Endometrium (tissue), 2 donors: ENCODE measurements at regions not wholly inside any gene's neighbourhood (a gene's known extent, or its start where the extent isn't known, plus 50 kb on each side); places are given as distances from the start of the nearest gene placed in this dataset.
"Not testable (repeated sequence)": the region's sequence is repeated elsewhere in the genome, so short reads cannot be mapped to it uniquely, and the experiment has no call there.

ENCODE experiments used
- FAIRE-seq: peaks from 2 replicates; lab custom pipeline; 2012; peaks lifted over from hg19 to GRCh38; lab: Jason Lieb, UNC
- donor health status: control.
- donor health status: control.

DNA sequence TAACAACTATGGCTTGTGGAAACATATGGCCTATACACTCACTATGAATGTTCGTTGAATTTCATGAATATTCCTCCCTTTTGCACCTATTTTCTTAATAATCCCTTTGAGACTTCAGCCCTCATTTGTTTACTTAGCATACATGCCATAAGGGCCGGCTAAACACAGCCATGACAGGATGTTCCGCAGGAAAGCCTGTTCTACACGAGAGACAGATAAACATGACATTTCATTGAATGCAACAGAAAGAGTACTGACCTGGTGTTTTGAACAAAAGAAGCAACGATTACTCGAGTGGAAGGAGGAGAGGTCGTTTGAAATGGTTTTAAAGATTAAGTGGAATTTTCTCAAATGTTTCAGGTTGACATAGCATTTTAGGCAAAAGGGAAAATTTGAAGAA is 459.5 kb upstream of the CXADR start:
- FAIRE-seq: no peak

DNA sequence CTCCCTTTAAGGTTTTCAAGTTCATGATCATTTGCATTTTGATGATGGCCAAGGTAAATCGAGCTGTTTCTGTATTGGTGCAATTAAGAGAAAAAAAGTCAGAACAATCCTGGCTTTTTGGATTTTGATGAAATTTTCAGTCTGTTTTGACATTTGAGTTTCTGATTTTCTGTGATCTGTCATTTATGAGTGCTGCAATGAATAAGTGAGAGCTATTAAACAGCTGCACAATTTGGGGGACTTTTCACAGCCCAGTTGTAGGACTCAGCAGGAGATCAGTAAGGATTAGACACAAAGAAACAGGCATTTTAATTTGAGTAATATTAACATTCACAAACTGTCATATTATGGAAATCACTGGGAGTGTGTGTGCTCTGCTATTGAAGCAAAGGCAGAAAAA is 452.9 kb upstream of the CXADR start:
- FAIRE-seq: no peak

DNA sequence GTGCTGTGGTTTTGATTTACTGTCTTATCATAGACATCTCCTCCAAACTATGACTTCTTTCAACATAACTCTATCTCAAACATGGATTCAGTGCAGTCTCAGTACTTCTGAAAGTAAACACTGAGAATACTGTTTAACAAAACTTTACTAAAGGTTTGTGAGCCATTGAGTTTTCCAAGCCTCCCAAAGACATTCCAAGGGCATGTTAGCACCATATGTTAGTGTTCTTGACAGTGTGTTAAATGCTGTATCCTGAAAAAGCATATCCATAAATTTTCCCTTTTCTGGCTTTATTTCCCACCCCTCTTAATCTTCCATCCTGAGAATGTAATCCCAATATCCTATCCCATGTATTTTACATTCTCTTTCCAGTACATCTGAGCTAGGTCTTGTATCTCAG is 446.8 kb upstream of the CXADR start:
- no peak for FAIRE-seq

DNA sequence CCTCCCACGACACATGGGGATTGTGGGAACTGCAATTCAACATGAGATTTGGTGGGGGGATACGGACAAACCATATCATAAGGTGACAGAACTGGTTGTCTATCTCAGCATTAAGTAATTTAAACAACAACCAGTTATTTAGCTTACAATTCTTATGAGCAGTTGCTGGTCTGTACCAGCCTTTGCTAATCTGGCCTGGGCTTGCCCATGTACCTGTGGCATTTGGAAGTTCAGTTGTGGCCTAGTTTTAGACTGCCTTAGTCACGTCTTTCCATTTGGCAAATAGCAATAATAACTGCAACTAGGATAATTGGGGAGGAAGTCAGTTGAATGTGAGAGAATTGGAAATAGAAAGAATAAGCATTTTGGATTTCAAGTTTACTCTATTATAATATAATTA is 441.8 kb upstream of the CXADR start:
- no peak for FAIRE-seq

DNA sequence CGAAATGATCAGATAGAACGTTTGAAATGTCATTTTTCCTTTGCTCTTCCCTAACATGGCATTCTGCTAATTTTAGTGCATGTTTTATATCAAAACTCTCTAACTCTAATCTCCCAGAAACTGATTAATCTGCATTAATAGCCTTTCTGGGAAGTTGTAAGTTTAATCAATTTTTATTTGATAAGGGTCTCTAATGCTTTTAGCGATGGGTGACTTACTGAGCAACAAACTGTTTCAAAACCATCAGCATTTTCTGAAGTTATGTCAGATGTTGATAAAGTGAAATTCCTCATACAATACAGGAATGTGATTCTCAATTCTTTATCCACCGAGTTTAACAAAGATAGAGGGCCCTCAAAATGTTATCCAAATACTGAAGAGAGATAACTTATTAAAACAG is 431.6 kb upstream of the CXADR start:
- FAIRE-seq: no peak

DNA sequence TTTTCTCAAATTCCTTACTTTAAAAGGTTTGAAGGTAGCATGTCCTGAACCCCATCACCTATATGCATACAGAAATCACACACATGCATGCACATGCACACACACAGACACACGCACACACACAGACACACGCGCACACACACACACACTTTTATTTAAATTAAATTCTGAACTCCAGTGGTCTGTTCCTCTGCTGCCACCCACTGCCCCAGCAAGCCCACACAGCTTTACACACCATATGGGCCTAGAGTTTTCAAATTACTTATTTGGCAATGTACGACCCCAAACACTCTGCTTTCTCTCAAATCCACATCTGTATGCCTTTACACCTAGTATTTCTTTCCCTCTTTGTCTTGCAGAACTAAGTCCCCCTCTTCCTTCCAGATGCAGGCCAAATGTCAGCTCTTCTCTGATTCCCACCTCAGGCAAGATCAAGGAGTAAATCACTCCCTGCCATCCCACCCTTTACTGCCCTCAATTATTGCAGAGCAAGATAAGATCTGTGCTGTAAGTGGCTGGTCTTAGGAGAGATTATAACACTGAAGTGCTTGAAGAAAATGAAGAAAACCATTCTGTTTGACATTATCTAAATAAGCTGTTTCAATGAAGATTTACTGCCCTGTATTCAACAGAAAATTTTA is 429.9 kb upstream of the CXADR start:
- no peak for FAIRE-seq

DNA sequence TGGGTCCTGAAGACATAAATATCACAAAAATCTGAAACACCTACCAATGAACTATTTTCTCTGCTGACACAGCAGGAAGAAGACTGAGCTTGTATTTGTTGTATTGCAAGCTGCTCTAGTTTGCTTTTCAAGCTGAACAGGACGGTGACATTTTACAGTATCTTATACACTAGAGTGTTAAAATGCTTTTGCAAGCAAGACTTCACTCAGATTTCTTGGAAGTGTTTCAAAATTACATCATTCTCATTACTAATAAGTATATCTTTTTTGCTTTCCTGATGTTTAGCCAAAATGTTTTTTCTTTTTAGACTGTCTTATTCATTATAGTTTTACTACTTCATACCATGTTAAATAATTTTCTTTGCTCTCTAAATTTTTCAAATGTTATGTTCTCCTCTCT is 427.1 kb upstream of the CXADR start:
- FAIRE-seq: peak; percentile 55

DNA sequence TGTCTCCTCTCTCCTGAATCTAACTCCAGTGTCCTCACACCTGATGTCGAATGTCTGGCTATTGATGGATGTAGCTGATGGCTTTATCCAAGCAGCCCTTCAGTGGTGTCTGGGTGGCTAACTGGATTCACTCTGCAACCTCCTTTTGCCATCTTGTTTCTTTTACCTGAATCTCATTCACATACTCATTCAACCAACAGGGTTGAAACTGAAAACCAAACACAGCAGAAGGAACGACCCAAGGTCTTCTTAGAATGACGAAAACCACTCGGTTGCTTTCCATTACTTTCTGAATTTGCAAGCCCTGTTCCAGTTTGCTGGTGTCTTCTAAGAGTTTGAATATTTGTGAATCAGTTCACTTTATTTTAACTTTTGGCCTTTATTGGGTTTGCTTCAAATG is 424.3 kb upstream of the CXADR start:
- no peak for FAIRE-seq

DNA sequence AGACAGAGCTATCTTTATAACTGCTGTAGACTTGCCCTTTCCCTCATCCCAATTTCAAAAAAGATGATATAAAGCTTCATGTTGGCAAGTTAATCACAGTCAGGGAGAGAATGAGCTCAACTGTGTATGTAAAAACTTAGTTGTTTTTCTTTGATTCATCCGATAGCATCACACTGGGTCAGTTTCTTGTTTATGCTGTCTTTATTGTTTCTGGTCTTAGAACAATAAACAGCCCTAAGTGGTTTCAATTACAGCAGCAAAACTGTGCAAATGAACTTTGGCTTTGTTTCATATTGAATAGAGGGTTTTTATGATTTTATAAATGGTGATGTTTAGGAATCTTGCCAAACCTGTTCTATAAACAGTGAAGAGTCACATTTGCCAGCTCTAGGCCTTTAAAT is 423.8 kb upstream of the CXADR start:
- peak; percentile 99 for FAIRE-seq

DNA sequence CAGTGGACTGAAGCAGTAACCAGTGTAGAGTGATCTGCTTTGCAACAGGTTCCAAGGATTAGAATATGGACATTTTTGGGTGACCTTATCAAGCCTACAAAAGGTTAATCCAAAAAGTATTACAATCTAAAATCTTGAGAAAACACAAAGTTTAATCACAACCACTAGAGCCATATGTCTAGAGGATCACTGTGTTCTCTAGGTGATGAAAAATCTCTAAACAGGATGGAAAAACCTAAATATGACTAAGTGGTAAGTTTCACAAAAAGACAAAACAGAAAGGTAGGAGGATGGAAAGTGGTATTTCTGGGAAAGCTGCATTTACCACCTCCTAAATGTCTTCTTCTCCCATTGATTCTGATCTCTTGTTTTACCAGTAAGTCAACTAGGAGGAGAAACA is 411.1 kb upstream of the CXADR start:
- FAIRE-seq: no peak

DNA sequence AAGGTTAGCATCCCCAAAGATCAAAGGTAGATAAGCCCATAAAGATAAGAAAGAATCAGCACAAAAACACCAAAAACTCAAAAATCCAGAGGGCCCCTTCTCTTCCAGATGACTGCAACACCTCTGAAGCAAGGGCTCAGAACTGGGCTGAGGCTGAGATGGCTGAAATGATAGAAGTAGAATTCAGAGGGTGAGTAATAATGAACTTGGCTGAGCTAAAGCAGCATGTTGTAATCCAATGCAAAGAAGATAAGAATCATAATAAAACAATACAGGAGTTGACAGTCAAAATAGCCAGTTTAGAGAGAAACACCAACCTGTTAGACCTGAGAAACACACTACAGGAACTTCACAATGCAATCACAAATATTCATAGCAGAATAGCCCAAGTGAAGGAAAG is 406.9 kb upstream of the CXADR start:
- no peak for FAIRE-seq

DNA sequence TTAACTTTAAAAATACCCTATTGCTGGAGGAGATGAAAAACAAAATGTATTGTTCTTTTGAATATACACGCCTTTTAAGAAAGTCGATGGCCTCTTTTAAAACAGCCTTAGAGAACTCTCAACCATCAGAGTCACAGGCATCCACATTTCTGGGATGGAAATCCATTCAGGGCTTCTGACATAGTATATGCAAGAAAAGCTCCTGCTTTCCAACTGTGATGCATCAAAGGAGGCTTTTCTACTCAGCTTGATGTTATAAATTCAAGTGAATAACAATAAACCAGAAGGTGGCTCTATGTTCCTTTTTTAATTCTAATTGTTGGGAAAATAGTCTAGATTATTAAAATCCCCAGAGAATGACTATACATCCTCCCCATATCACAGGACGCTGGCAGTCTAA is 398.8 kb upstream of the CXADR start:
- no peak for FAIRE-seq

DNA sequence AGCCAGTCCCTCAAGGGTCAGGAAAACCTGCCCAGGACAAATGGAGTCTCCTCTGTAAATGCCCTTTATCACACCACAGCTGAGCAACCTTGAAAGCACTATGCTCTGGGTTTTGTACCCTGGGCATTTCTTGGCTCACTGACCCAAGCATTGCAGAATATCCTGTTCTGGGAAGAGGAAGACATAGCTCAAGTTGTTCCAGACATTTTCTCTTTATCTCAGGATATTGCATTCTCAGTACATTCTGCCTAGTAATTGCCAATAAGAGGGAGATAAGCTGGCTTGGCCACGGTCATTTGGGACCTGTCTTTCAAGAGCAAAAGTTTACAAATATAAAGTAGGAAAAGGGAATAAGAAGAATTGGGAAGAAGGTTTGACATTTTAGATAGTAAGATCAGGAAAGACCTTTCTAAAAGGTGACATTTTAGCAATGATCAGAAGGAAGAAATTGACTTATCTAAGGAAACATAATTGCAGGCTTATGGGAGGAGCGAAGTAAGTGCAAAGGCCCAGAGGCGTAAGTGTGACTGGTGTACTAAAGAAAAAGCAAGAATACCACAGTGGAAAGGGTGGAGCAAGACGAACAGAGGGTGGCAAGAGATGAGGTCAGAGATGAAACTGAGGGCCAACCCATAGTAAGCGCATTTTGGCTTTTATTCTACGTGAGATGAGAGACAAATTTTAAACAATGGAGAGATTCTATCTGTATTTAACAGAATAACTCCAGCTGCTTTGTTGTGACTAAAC is 394.0 kb upstream of the CXADR start:
- no peak for FAIRE-seq

DNA sequence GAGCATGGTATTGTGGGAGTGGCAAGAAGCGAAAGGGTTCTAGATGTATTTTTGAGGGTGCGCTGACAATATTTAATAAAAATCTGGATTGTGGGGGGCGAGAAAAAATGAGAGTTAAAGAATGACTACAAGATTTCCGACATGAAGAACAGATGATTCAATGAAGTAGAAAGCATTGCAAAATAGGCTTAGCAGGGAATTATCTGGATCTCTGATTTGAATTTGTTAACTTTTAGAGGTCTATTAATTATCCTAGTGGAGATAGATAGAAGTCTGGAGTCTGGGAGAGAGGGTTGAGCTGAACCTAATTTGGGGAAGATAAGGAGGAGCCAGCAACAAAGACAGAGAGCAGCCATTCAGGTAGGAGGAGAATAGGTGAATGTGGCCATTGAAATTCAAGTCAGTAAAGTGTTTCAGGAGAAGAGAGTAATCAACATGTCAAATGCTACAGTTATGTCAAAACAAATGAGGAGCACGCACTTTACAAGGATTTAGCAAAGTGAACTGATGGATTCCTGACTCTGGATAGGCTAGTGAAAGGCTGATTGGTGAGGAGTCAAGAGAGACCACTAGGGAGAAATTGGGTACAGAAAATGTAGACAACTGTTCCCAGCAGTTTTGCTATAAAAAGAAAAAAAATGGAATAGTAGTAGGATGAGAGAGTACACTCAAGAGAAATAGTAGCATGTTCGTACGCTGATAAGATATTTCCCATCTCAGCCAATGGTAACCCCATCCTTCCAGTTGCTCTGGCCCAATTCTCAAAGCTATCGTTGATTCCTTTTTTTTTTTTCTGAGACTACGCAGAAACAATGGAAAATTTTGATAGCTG is 393.2 kb upstream of the CXADR start:
- FAIRE-seq: no peak

DNA sequence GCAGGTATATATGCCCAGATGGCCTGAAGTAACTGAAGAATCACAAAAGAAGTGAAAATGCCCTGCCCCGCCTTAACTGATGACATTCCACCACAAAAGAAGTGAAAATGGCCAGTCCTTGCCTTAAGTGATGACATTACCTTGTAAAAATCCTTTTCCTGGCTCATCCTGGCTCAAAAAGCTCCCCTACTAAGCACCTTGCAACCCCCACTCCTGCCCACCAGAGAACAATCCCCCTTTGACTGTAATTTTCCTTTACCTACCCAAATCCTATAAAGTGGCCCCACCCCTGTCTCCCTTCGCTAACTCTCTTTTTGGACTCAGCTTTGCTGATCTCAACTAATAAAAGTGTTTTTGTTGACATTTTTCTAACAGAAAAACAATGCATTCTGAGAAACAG is 385.4 kb upstream of the CXADR start:
- not testable (repeated sequence) for FAIRE-seq

DNA sequence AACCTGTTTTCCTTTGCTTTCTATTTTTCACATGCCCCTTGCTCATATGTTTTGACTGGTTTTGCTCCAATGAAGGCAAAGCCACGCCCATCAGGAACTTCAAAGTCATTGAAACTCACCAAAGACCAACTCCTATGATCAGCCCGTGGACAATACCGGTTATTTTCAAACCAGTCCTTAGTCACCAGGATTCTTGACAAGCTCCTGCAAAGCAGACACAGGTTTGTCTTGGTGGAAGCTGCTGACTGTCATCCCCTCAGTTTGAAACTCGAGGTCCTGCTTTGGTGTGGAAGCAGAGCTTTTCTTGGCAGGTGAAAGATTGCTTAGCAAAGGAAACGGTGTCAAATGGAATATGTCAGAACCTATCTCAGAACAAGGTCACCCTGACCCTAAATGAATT is 384.7 kb upstream of the CXADR start:
- FAIRE-seq: no peak

DNA sequence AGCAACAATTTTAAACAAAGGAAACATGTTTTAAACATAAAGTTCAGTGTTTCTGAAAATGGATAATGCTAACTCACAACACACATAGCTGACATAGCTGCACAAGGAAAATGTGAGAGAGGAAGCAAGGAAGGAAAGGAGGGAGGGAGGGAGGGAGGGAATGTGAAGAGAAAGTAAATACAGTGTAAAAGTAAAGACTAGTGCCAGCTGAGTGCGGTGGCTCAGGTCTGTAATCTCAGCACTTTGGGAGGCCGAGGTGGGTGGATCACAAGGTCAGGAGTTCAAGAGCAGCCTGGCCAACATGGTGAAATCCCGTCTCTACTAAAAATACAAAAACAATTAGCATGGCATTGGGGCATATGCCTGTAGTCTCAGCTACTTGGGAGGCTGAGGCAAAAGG is 373.7 kb upstream of the CXADR start:
- not testable (repeated sequence) for FAIRE-seq

DNA sequence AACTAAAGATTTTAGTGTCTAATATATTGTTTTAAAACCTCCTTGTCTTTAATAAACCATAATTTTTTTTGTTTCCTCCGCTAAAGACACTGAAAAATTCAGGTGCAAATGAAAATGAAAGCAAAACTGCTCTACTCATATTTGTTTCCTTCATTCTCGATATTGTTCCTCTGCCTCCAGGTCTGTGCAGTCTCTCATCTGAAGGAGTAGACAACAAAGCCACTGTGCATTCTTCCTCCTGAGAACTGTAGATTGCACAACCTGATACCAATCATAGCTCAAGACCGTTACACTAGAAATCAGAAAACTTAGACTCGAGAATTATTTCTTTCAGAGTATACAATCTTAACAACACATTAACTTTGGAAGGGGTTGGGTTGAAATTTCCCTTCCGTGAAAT is 373.1 kb upstream of the CXADR start:
- FAIRE-seq: peak; percentile 62

DNA sequence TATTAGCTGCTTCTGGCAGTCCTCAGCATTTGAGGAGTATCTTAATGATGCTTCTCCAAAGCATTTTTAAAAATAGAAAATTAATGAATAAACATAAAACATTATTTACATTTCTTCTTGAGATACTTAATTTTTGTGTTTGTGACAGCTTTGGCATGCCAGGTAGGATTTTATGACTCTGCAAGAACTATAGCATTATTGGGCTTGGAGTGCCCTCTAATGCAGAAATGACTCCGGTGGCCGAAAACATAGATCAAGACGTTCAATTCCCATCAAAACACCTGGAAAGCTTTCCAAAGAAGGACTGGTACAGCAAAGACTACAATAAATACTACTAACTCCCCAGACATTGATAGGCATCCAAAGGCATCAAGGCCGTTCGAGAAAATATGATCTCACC is 366.4 kb upstream of the CXADR start:
- FAIRE-seq: no peak

DNA sequence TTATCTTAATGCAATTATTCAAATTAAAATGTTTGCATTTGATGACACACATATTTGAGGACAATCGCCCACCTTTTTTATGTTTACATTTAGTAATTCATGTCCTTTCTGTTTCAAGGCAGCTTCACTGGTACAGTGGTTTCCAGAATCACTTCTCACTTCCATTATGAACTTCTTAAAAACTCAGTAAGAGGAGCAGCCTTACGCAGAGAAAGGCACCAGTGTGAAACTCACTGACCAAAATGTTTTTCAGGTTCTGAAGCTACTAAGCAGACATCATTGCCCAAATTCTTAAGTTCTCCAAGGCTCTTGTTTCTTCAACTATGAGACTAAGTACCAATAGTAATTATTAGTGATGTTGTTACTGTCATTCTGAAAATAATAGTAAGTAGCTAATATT is 353.1 kb upstream of the CXADR start:
- no peak for FAIRE-seq

DNA sequence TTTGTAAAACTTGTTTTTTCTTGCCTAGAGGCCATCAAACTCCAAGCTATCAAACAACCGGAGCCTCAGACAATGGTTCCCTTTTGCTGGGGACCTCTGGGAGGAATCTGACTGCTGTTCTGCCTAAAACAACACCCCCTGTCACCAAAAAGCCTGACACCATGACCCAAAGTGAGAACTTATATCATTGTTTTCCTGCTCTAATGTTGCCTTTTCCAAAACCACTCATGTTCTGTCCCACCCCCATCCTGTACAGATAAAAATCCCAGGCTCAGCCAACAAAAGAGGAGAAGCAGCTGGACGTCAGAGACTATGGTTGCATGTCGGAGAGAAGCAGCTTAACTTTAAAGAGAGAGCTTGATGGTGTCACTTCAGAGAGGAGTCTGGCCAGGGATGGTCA is 327.2 kb upstream of the CXADR start:
- no peak for FAIRE-seq

DNA sequence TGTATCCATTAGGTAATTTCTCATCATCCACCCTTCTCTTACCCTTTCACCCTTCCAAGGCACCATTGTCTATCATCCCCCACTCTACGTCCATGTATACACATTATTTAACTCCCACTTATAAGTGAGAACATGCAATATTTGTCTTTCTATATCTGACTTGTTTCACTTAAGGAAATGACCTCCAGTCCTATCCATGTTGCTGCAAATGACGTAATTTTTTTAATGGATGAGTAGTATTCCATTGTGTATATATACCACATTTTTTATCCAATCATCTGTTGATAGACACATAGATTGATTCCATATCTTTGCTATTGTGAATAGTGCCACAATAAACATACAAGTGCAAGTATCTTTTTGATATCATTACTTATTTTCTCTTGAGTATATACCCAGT is 322.9 kb upstream of the CXADR start:
- no peak for FAIRE-seq

DNA sequence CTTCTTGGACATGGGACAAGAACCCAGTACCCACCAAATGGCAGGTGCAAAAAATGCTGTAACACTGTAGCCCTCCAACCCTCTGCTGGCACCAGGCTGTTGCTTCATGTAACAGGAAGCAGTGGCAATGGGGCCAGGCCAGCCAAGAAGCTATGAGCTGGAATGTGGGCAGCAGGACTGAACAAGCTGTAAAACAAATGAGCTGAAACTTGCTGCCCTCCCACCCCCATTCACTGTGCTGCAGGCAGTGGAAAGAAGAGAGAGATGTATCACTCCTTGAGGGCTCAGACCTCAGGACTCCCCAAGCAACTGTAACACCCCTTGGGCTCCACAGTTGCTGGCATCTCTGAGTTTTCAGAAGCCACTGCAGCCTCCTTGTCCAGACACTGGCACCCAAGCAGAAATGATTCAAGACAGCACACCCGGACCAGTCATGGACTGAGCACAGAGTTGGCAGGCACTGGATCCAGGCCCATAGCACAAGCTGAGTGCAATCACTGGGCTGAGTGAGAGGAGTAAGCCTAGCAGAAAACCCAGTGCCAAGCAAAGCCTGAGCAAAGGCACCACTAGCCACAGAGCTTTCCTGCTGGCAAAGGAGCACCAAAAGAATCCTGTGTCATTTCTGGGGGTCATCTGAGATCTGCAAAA is 321.4 kb upstream of the CXADR start:
- FAIRE-seq: no peak
